H9 (cell line): ENCODE measurements at regions not wholly inside any gene's neighbourhood (a gene's known extent, or its start where the extent isn't known, plus 50 kb on each side); places are given as distances from the start of the nearest gene placed in this dataset.

Source experiments
- DNase-seq: peaks from one replicate; pipeline ENCODE4 v3.0.0-alpha.2; 2017
- H2AFZ ChIP-seq: one replicate; pipeline ENCODE4 v1.6.1; 2013; ENCODE audit warnings: mild to moderate bottlenecking, low read length, control low read depth, moderate library complexity
- H2AK5ac ChIP-seq: 2 replicates; pipeline ENCODE4 v1.6.1; 2013; ENCODE audit warnings: low read length, control low read depth, mixed read lengths; ENCODE audit not compliant: insufficient read length
- H2BK120ac ChIP-seq: one replicate; pipeline ENCODE4 v1.6.1; 2013; ENCODE audit warnings: low read depth, mild to moderate bottlenecking, low read length, control low read depth, inconsistent platforms; ENCODE audit not compliant: poor library complexity, severe bottlenecking
- H2BK12ac ChIP-seq: 2 replicates; pipeline ENCODE4 v1.6.1; 2013; ENCODE audit warnings: low read length, control low read depth, mixed read lengths, low read depth; ENCODE audit not compliant: insufficient read length
- H2BK15ac ChIP-seq: 2 replicates; pipeline ENCODE4 v1.6.1; 2013; ENCODE audit warnings: low read depth, low read length, control low read depth
- H2BK20ac ChIP-seq: one replicate; pipeline ENCODE4 v1.6.1; 2013; ENCODE audit warnings: low read depth, mild to moderate bottlenecking, low read length, control low read depth, inconsistent platforms; ENCODE audit not compliant: poor library complexity, severe bottlenecking
- H2BK5ac ChIP-seq: 2 replicates; pipeline ENCODE4 v1.6.1; 2013; ENCODE audit warnings: low read length, control low read depth, mixed read lengths; ENCODE audit not compliant: insufficient read length
- H3K14ac ChIP-seq: 2 replicates; pipeline ENCODE4 v1.6.1; 2013; ENCODE audit warnings: low read length, control low read depth; ENCODE audit not compliant: insufficient read depth
- H3K18ac ChIP-seq: 2 replicates; pipeline ENCODE4 v1.6.1; 2013; ENCODE audit warnings: low read depth, mild to moderate bottlenecking, mixed read lengths, low read length, control low read depth; ENCODE audit not compliant: insufficient read length
- H3K23ac ChIP-seq: 2 replicates; pipeline ENCODE4 v1.6.1; 2013; ENCODE audit warnings: low read length, control low read depth, mixed read lengths, low read depth; ENCODE audit not compliant: insufficient read length
- H3K23me2 ChIP-seq: 2 replicates; pipeline ENCODE4 v1.6.1; 2013; ENCODE audit warnings: low read depth, mild to moderate bottlenecking, mixed read lengths, low read length, control low read depth; ENCODE audit not compliant: insufficient read length, poor library complexity, severe bottlenecking
- H3K27ac ChIP-seq: 2 replicates; pipeline ENCODE4 v1.5.1; 2013; ENCODE audit warnings: low read length, control low read depth, mixed read lengths, low read depth; ENCODE audit not compliant: insufficient read length
- H3K27me3 ChIP-seq: 2 replicates; pipeline ENCODE4 v1.6.1; 2013; ENCODE audit warnings: low read length, control low read depth, inconsistent platforms; ENCODE audit not compliant: insufficient read depth
- H3K4ac ChIP-seq: 2 replicates; pipeline ENCODE4 v1.6.1; 2013; ENCODE audit warnings: low read depth, mild to moderate bottlenecking, control low read depth, inconsistent platforms, low read length, moderate library complexity
- H3K4me1 ChIP-seq: 2 replicates; pipeline ENCODE4 v1.6.1; 2013; ENCODE audit warnings: low read length, control low read depth, inconsistent platforms; ENCODE audit not compliant: insufficient read depth
- H3K4me2 ChIP-seq: 2 replicates; pipeline ENCODE4 v1.6.1; 2013; ENCODE audit warnings: low read length, control low read depth, mixed read lengths; ENCODE audit not compliant: insufficient read length, insufficient read depth
- H3K56ac ChIP-seq: 2 replicates; pipeline ENCODE4 v1.6.1; 2013; ENCODE audit warnings: low read depth, mild to moderate bottlenecking, mixed read lengths, low read length, control low read depth; ENCODE audit not compliant: insufficient read length
- H3K79me1 ChIP-seq: 2 replicates; pipeline ENCODE4 v1.6.1; 2013; ENCODE audit warnings: low read depth, mild to moderate bottlenecking, moderate library complexity, low read length, control low read depth, inconsistent platforms; ENCODE audit not compliant: insufficient read depth, poor library complexity, severe bottlenecking
- H3K79me2 ChIP-seq: 2 replicates; pipeline ENCODE4 v1.6.1; 2013; ENCODE audit warnings: low read length, control low read depth, inconsistent platforms; ENCODE audit not compliant: insufficient read depth
- H3K9ac ChIP-seq: 2 replicates; pipeline ENCODE4 v1.6.1; 2013; ENCODE audit warnings: low read length, control low read depth, mixed read lengths; ENCODE audit not compliant: insufficient read length; ENCODE audit errors: extremely low read depth
- H3K9me3 ChIP-seq: one replicate; pipeline ENCODE4 v1.6.1; 2013; ENCODE audit warnings: low read depth, low read length, inconsistent platforms; ENCODE audit not compliant: control insufficient read depth
- H3T11ph ChIP-seq: one replicate; pipeline ENCODE4 v1.6.1; 2013; ENCODE audit warnings: mild to moderate bottlenecking, low read length, control low read depth, inconsistent platforms
- H4K20me1 ChIP-seq: one replicate; pipeline ENCODE4 v1.6.1; 2013; ENCODE audit not compliant: control insufficient read depth, insufficient read length, insufficient read depth
- H4K5ac ChIP-seq: 2 replicates; pipeline ENCODE4 v1.6.1; 2013; ENCODE audit warnings: low read depth, mild to moderate bottlenecking, mixed read lengths, low read length, control low read depth; ENCODE audit not compliant: insufficient read length
- H4K8ac ChIP-seq: replicated peaks from 2 replicates; pipeline ENCODE4 v1.6.1; 2013; ENCODE audit warnings: low read length, control low read depth, mixed read lengths, low read depth; ENCODE audit not compliant: insufficient read length
- H4K91ac ChIP-seq: 2 replicates; pipeline ENCODE4 v1.6.1; 2013; ENCODE audit warnings: low read depth, mild to moderate bottlenecking, moderate library complexity, mixed read lengths, low read length, control low read depth; ENCODE audit not compliant: insufficient read length
- H3K27ac Mint-ChIP-seq, 3 experiments: 2 replicates in 2 of 3; 3 replicates in 1 of 3; pipeline ENCODE4 v1.8.0; 2020 to 2021; ENCODE audit warnings: mixed read lengths in 3 of 3, mild to moderate bottlenecking in 1 of 3, moderate library complexity in 1 of 3
- H3K27me3 Mint-ChIP-seq: 2 replicates; pipeline ENCODE4 v1.8.0; 2021; ENCODE audit warnings: low read depth, mild to moderate bottlenecking, moderate library complexity, mixed read lengths
- H3K36me3 Mint-ChIP-seq, 3 experiments: 2 replicates in 2 of 3; 3 replicates in 1 of 3; pipeline ENCODE4 v1.8.0; 2020 to 2021; ENCODE audit warnings: low read depth in 3 of 3, mixed read lengths in 3 of 3; ENCODE audit not compliant: insufficient read depth in 1 of 3
- H3K4me1 Mint-ChIP-seq, 2 experiments: 2 replicates each; pipeline ENCODE4 v1.8.0; 2020; ENCODE audit warnings: mixed read lengths in 2 of 2
- H3K4me3 Mint-ChIP-seq, 2 experiments: 2 replicates in 1 of 2; 3 replicates in 1 of 2; pipeline ENCODE4 v1.8.0; 2020 to 2021; ENCODE audit warnings: mild to moderate bottlenecking in 2 of 2, mixed read lengths in 2 of 2, moderate library complexity in 1 of 2
- H3K9me3 Mint-ChIP-seq, 2 experiments: 2 replicates in 1 of 2; 3 replicates in 1 of 2; pipeline ENCODE4 v1.8.0; 2020; ENCODE audit warnings: mild to moderate bottlenecking in 2 of 2, mixed read lengths in 2 of 2, moderate library complexity in 1 of 2
- CTCF ChIP-seq: fragments of 200-600 bp; sonication (generic); conservative IDR thresholded peaks from 3 replicates; pipeline ENCODE4 v1.8.0; 2021; ENCODE audit warnings: antibody characterized with exemption, mild to moderate bottlenecking
- WGBS: extraction: QIAGEN DNeasy Blood & Tissue Kit; methylation state at CpG from one replicate; pipeline ENCODE4 v1.1.7; 2013; ENCODE audit warnings: missing lambda C conversion rate, low lambda C conversion rate, mixed read lengths; ENCODE audit not compliant: insufficient read length; ENCODE audit errors: extremely low coverage; 5-methylcytosine and 5-hydroxymethylcytosine counted together

- H2BK20ac ChIP-seq: no peak overlapping the region
- no peak overlapping the region; the same call in 1 of the 2 replicates for H3K14ac ChIP-seq
- H3K56ac ChIP-seq: no peak overlapping the region
- H3K9ac ChIP-seq: no peak overlapping the region
- WGBS: no CpG with 5 or more reads among the region's 2 CpGs
- TF ChIP-seq CTCF: no peak
- Mint-ChIP-seq H3K27me3 (0 out of 2 replicates have a peak, but pooled peaks cover 2% of the 10 kb centered on the region), H3K9me3 (peaks cover 3 to 4% of the 10 kb centered on the region in 2 experiments), H3K4me1 (peaks cover 35 to 38% of the 10 kb centered on the region in 2 experiments), H3K36me3 (peaks cover 2 to 5% (median 3%) of the 10 kb centered on the region in 3 experiments; a peak in 5 of 7 replicates), H3K4me3 (no peak overlapping the region), H3K27ac (peak overlapping the region in 1 of 3 experiments; percentile 71; a peak in 3 of 7 replicates)
- no peak overlapping the region for H2BK15ac ChIP-seq
- no peak for DNase-seq
- H3K9me3 ChIP-seq: no peaks in the 10 kb centered on the region
- H3K23me2 ChIP-seq: no peaks in the 10 kb centered on the region
- no peak overlapping the region for H4K8ac ChIP-seq
- H2AFZ ChIP-seq: no peak overlapping the region
- no peak overlapping the region for H3K23ac ChIP-seq
- no peak overlapping the region for H2BK12ac ChIP-seq
- H3T11ph ChIP-seq: no peak overlapping the region
- no peak overlapping the region for H4K5ac ChIP-seq
- H3K4me1 ChIP-seq: peaks cover 8% of the 10 kb centered on the region; the same call in 1 of the 2 replicates
- peak overlapping the region; percentile 22 for H3K4me2 ChIP-seq
- H3K79me1 ChIP-seq: no peaks in the 10 kb centered on the region
- no peak overlapping the region for H2BK5ac ChIP-seq
- H2AK5ac ChIP-seq: no peak overlapping the region
- no peak overlapping the region for H3K4ac ChIP-seq
- H4K91ac ChIP-seq: no peak overlapping the region
- H3K27ac ChIP-seq: peak overlapping the region; percentile 39
- H3K18ac ChIP-seq: no peak overlapping the region
- H4K20me1 ChIP-seq: no peaks in the 10 kb centered on the region
- no peak overlapping the region for H2BK120ac ChIP-seq
- no peaks in the 10 kb centered on the region for H3K27me3 ChIP-seq
- H3K79me2 ChIP-seq: no peaks in the 10 kb centered on the region
Measured at GRCh38 chr2:48049371-48049770, 143.1 kb upstream of the FBXO11 start.
